ENCODE measurements at regions not wholly inside any gene's neighbourhood (a gene's known extent, or its start where the extent isn't known, plus 50 kb on each side); places are given as distances from the start of the nearest gene placed in this dataset.

DNA sequence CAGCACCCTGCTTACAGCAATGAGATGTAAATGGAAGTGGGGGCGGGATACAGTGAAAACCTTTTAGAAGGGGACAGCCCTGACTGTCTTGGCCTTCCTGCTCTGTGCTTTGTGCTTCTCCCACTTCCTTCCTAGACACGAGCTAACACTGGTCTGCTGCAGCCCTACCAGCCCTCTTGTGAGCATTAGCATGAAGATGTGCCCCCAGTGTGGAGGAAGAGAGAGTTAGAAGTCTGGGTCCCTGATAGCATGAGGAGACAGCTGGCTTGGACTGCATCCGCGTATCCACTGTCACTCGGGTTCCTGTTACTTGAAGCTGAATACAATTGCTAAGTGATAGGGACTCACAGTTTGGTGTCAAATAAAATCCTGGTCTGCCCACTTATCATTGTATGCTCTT is 248.1 kb upstream of the SOX5 start:
- no TSS peak for BruUV-seq (replicated peaks)
- DNase-seq (no peak), ATAC-seq (no peak)
- no peaks in the 10 kb centered on the region for H4K20me1 ChIP-seq (ENCODE audit: low read length)
- TF ChIP-seq EZH2phosphoT487 (IDR thresholded peaks at IDR 0.05; ENCODE audit: borderline replicate concordance, low read length) (no peak), EZH2 (IDR thresholded peaks at IDR 0.05; ENCODE audit: low read length, unreplicated experiment) (no peak)
- TF ChIP-seq, protein P1, sequence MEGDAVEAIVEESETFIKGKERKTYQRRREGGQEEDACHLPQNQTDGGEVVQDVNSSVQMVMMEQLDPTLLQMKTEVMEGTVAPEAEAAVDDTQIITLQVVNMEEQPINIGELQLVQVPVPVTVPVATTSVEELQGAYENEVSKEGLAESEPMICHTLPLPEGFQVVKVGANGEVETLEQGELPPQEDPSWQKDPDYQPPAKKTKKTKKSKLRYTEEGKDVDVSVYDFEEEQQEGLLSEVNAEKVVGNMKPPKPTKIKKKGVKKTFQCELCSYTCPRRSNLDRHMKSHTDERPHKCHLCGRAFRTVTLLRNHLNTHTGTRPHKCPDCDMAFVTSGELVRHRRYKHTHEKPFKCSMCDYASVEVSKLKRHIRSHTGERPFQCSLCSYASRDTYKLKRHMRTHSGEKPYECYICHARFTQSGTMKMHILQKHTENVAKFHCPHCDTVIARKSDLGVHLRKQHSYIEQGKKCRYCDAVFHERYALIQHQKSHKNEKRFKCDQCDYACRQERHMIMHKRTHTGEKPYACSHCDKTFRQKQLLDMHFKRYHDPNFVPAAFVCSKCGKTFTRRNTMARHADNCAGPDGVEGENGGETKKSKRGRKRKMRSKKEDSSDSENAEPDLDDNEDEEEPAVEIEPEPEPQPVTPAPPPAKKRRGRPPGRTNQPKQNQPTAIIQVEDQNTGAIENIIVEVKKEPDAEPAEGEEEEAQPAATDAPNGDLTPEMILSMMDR (conservative IDR thresholded peaks at IDR 0.05; ENCODE audit: low read depth, low read length), result no peak
- H3F3A ChIP-seq (ENCODE audit: low read length, unreplicated experiment), result no peaks in the 10 kb centered on the region
- H3K4me2 ChIP-seq (ENCODE audit: low read length), result no peak overlapping the region
- ChIA-PET POLR2A (ENCODE audit: unreplicated experiment) (no interaction called here), CTCF (no interaction called here)
- no peak overlapping the region for H3K9ac ChIP-seq (ENCODE audit: low read length)
- H3K4me1 ChIP-seq (ENCODE audit: insufficient read depth, low read length), result no peaks in the 10 kb centered on the region
- H3K79me2 ChIP-seq (ENCODE audit: low read length), result no peaks in the 10 kb centered on the region
- no peaks in the 10 kb centered on the region for H3K9me2 ChIP-seq (replicated peaks; ENCODE audit: low read length)
- no peak overlapping the region for H2AFZ ChIP-seq (ENCODE audit: low read length)
- H3K27ac ChIP-seq (ENCODE audit: low read length), result no peak overlapping the region
- H3K9me3 ChIP-seq (ENCODE audit: low read length), result no peaks in the 10 kb centered on the region
- H3K36me3 ChIP-seq (ENCODE audit: low read depth, low read length), result no peaks in the 10 kb centered on the region
- intact Hi-C loops (cut with micrococcal nuclease), result no loop called here
- H3K4me3 ChIP-seq (ENCODE audit: low read length), result no peak overlapping the region
- H3K27me3 ChIP-seq (ENCODE audit: low read length), result no peaks in the 10 kb centered on the region

DNA sequence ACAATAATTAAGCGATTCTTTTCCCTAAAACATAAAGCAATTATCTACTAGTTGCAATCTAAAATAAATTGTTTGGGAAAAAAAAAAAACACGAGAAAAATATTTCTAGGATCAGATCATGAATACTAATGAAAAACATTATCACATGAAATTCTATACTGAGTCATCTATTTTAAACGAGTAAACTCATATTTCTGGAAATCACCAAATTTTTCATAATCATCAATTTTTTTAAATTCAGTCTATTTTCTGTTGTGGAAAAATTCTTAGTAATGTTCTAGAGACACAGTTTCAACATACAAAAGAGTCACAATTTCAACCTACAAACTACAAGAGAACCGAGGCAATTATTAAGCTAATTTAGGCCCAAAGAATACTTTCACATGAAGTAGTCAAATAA is 245.6 kb upstream of the SOX5 start:
- DNase-seq (no peak), ATAC-seq (no peak)
- no peaks in the 10 kb centered on the region for H3K4me1 ChIP-seq (ENCODE audit: insufficient read depth, low read length)
- no peak overlapping the region for H3K27ac ChIP-seq (ENCODE audit: low read length)
- H3K9ac ChIP-seq (ENCODE audit: low read length), result no peak overlapping the region
- no peak overlapping the region for H3K4me2 ChIP-seq (ENCODE audit: low read length)
- H3K4me3 ChIP-seq (ENCODE audit: low read length), result no peak overlapping the region
- TF ChIP-seq EZH2phosphoT487 (IDR thresholded peaks at IDR 0.05; ENCODE audit: borderline replicate concordance, low read length) (no peak), EZH2 (IDR thresholded peaks at IDR 0.05; ENCODE audit: low read length, unreplicated experiment) (no peak)
- TF ChIP-seq, protein P1 (conservative IDR thresholded peaks at IDR 0.05; ENCODE audit: low read depth, low read length), result no peak
- ChIA-PET POLR2A (ENCODE audit: unreplicated experiment) (no interaction called here), CTCF (no interaction called here)
- no peak overlapping the region for H2AFZ ChIP-seq (ENCODE audit: low read length)
- no peaks in the 10 kb centered on the region for H3K27me3 ChIP-seq (ENCODE audit: low read length)
- H3K36me3 ChIP-seq (ENCODE audit: low read depth, low read length), result no peaks in the 10 kb centered on the region
- BruUV-seq (replicated peaks), result no TSS peak
- H3F3A ChIP-seq (ENCODE audit: low read length, unreplicated experiment), result no peaks in the 10 kb centered on the region
- no peaks in the 10 kb centered on the region for H3K9me3 ChIP-seq (ENCODE audit: low read length)
- no peaks in the 10 kb centered on the region for H3K79me2 ChIP-seq (ENCODE audit: low read length)
- H4K20me1 ChIP-seq (ENCODE audit: low read length), result no peaks in the 10 kb centered on the region
- intact Hi-C loops (cut with micrococcal nuclease), result no loop called here
- H3K9me2 ChIP-seq (replicated peaks; ENCODE audit: low read length), result no peaks in the 10 kb centered on the region

DNA sequence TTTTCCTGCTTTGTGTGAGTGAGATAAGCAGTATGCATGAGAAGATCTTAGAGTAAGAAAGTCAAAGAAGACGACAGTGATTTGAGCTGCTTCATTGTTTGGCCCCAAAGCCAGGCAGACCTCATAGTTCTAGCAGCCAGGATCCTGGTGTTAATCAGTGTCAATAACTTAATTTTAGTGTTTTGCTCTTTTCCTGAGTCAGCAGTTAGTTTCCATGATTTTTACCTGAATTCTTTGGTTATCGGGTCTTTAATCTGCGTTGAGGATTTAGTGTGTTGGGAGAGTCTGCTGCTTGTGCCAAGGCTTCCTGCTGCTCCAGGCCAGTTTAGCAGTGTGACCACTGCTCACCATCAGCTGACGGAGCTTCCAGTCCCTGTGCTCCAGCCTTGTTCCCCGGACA is 241.6 kb upstream of the SOX5 start:
- Histone ChIP-seq H3K4me1 (ENCODE audit: insufficient read depth, low read length) (no peaks in the 10 kb centered on the region), H3K27me3 (ENCODE audit: low read length) (no peaks in the 10 kb centered on the region), H3K4me2 (ENCODE audit: low read length) (no peak overlapping the region), H3F3A (ENCODE audit: low read length, unreplicated experiment) (no peaks in the 10 kb centered on the region), H3K9me2 (replicated peaks; ENCODE audit: low read length) (no peaks in the 10 kb centered on the region), H3K27ac (ENCODE audit: low read length) (no peak overlapping the region), H3K79me2 (ENCODE audit: low read length) (no peaks in the 10 kb centered on the region), H2AFZ (ENCODE audit: low read length) (no peak overlapping the region), H3K4me3 (ENCODE audit: low read length) (no peak overlapping the region), H3K9me3 (ENCODE audit: low read length) (no peaks in the 10 kb centered on the region), H4K20me1 (ENCODE audit: low read length) (no peaks in the 10 kb centered on the region), H3K36me3 (ENCODE audit: low read depth, low read length) (no peaks in the 10 kb centered on the region), H3K9ac (ENCODE audit: low read length) (no peak overlapping the region)
- ATAC-seq (no peak), DNase-seq (no peak)
- CTCF ChIA-PET, result no interaction called here
- POLR2A ChIA-PET (ENCODE audit: unreplicated experiment), result no interaction called here
- TF ChIP-seq EZH2 (IDR thresholded peaks at IDR 0.05; ENCODE audit: low read length, unreplicated experiment) (no peak), EZH2phosphoT487 (IDR thresholded peaks at IDR 0.05; ENCODE audit: borderline replicate concordance, low read length) (no peak)
- TF ChIP-seq, protein P1 (conservative IDR thresholded peaks at IDR 0.05; ENCODE audit: low read depth, low read length), result no peak
- intact Hi-C loops (cut with micrococcal nuclease), result no loop called here
- no TSS peak for BruUV-seq (replicated peaks)

All from PC-3 (cell line).